ENCODE measurements at regions not wholly inside any gene's neighbourhood (a gene's known extent, or its start where the extent isn't known, plus 50 kb on each side); places are given as distances from the start of the nearest gene placed in this dataset.

- H3F3A ChIP-seq (ENCODE audit: insufficient read depth), result no peaks in the 10 kb centered on the region
- H4K20me1 ChIP-seq (ENCODE audit: low read depth, low read length), result no peaks in the 10 kb centered on the region
- H3K79me2 ChIP-seq (ENCODE audit: insufficient read depth, low read length), result no peaks in the 10 kb centered on the region
- H3K9me3 ChIP-seq (ENCODE audit: insufficient read depth, low read length), result no peaks in the 10 kb centered on the region
- H3K9me2 ChIP-seq (replicated peaks; ENCODE audit: insufficient read depth, low read length), result no peaks in the 10 kb centered on the region
- no peak overlapping the region for H3K9ac ChIP-seq (ENCODE audit: low read length)
- no peak overlapping the region for H3K4me3 ChIP-seq (ENCODE audit: insufficient read depth, low read length, poor library complexity, severe bottlenecking)
- H3K27ac ChIP-seq (ENCODE audit: low read depth, low read length), result no peak overlapping the region
- TF ChIP-seq, protein P1, sequence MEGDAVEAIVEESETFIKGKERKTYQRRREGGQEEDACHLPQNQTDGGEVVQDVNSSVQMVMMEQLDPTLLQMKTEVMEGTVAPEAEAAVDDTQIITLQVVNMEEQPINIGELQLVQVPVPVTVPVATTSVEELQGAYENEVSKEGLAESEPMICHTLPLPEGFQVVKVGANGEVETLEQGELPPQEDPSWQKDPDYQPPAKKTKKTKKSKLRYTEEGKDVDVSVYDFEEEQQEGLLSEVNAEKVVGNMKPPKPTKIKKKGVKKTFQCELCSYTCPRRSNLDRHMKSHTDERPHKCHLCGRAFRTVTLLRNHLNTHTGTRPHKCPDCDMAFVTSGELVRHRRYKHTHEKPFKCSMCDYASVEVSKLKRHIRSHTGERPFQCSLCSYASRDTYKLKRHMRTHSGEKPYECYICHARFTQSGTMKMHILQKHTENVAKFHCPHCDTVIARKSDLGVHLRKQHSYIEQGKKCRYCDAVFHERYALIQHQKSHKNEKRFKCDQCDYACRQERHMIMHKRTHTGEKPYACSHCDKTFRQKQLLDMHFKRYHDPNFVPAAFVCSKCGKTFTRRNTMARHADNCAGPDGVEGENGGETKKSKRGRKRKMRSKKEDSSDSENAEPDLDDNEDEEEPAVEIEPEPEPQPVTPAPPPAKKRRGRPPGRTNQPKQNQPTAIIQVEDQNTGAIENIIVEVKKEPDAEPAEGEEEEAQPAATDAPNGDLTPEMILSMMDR (IDR thresholded peaks at IDR 0.05; ENCODE audit: insufficient read depth, low read length, poor library complexity, severe bottlenecking), result no peak
- no peaks in the 10 kb centered on the region for H3K27me3 ChIP-seq (ENCODE audit: low read length)
- no peaks in the 10 kb centered on the region for H3K36me3 ChIP-seq (ENCODE audit: low read length)
- no peak overlapping the region for H2AFZ ChIP-seq (ENCODE audit: low read depth, low read length, severe bottlenecking)
- no peak overlapping the region for H3K4me2 ChIP-seq (ENCODE audit: low read depth, low read length, poor library complexity, severe bottlenecking)
These were observed 124.0 kb downstream of the FAM53A start for GRCh38 chr4:1559896-1560650.

DNA sequence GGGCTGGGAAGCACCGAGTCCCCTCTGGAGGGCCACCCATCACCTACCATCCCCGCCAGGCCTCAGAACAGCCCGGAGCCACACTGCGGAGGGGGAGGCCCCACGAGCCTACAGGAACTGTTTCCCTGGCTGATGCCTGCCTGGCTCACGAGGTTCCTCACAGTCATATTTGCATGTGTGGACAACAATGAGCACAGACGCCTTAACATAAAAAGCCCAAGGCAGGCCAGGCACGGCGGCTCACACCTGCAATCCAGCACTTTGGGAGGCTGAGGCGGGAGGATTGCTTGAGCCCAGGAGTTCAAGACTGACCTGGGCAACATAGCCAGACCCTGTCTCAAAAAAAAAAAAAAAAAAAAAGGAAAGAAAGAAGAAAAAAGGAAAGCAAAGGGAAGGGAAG lies 125.9 kb downstream of the FAM53A start:
- no peaks in the 10 kb centered on the region for H3K27me3 ChIP-seq (ENCODE audit: low read length)
- no peak overlapping the region for H3K27ac ChIP-seq (ENCODE audit: low read depth, low read length)
- H3K79me2 ChIP-seq (ENCODE audit: insufficient read depth, low read length), result no peaks in the 10 kb centered on the region
- H3K9me3 ChIP-seq (ENCODE audit: insufficient read depth, low read length), result no peaks in the 10 kb centered on the region
- H3K4me3 ChIP-seq (ENCODE audit: insufficient read depth, low read length, poor library complexity, severe bottlenecking), result no peak overlapping the region
- TF ChIP-seq, protein P1 (IDR thresholded peaks at IDR 0.05; ENCODE audit: insufficient read depth, low read length, poor library complexity, severe bottlenecking), result no peak
- no peak for TF ChIP-seq EZH2phosphoT487 (conservative IDR thresholded peaks at IDR 0.05; ENCODE audit: low read length)
- no peaks in the 10 kb centered on the region for H4K20me1 ChIP-seq (ENCODE audit: low read depth, low read length)
- H2AFZ ChIP-seq (ENCODE audit: low read depth, low read length, severe bottlenecking), result no peak overlapping the region
- no peaks in the 10 kb centered on the region for H3K36me3 ChIP-seq (ENCODE audit: low read length)
- no peak overlapping the region for H3K9ac ChIP-seq (ENCODE audit: low read length)
- no peaks in the 10 kb centered on the region for H3K9me2 ChIP-seq (replicated peaks; ENCODE audit: insufficient read depth, low read length)
- no peaks in the 10 kb centered on the region for H3F3A ChIP-seq (ENCODE audit: insufficient read depth)
- no peak overlapping the region for H3K4me2 ChIP-seq (ENCODE audit: low read depth, low read length, poor library complexity, severe bottlenecking)

DNA sequence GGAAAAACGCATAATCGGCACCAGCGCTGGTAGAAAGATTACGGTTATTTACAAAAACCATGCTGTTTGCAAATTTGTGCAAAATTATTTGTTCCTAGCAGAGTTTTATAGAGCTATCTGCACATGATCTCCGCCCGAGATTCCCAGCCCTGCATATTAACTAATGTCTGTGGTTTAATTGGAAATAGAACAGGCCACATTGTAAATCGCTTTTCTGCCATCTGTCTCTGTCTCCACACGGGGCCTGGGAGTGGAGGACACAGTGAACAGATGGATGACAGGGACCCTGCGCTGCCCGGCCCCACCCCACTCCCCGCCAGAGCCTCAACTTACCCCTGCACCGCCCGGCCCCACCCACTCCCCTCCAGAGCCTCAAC lies 126.9 kb downstream of the FAM53A start:
- no peak overlapping the region for H2AFZ ChIP-seq (ENCODE audit: low read depth, low read length, severe bottlenecking)
- no peak overlapping the region for H3K27ac ChIP-seq (ENCODE audit: low read depth, low read length)
- H3K4me2 ChIP-seq (ENCODE audit: low read depth, low read length, poor library complexity, severe bottlenecking), result no peak overlapping the region
- no peak for TF ChIP-seq EZH2phosphoT487 (conservative IDR thresholded peaks at IDR 0.05; ENCODE audit: low read length)
- TF ChIP-seq, protein P1 (IDR thresholded peaks at IDR 0.05; ENCODE audit: insufficient read depth, low read length, poor library complexity, severe bottlenecking), result no peak
- no peaks in the 10 kb centered on the region for H3K27me3 ChIP-seq (ENCODE audit: low read length)
- no peaks in the 10 kb centered on the region for H4K20me1 ChIP-seq (ENCODE audit: low read depth, low read length)
- H3K4me3 ChIP-seq (ENCODE audit: insufficient read depth, low read length, poor library complexity, severe bottlenecking), result no peak overlapping the region
- H3K9me2 ChIP-seq (replicated peaks; ENCODE audit: insufficient read depth, low read length), result no peaks in the 10 kb centered on the region
- H3K36me3 ChIP-seq (ENCODE audit: low read length), result no peaks in the 10 kb centered on the region
- H3K79me2 ChIP-seq (ENCODE audit: insufficient read depth, low read length), result no peaks in the 10 kb centered on the region
- no peaks in the 10 kb centered on the region for H3K9me3 ChIP-seq (ENCODE audit: insufficient read depth, low read length)
- H3F3A ChIP-seq (ENCODE audit: insufficient read depth), result no peaks in the 10 kb centered on the region
- no peak overlapping the region for H3K9ac ChIP-seq (ENCODE audit: low read length)
